ENCODE measurements at regions not wholly inside any gene's neighbourhood (a gene's known extent, or its start where the extent isn't known, plus 50 kb on each side); places are given as distances from the start of the nearest gene placed in this dataset.

DNA sequence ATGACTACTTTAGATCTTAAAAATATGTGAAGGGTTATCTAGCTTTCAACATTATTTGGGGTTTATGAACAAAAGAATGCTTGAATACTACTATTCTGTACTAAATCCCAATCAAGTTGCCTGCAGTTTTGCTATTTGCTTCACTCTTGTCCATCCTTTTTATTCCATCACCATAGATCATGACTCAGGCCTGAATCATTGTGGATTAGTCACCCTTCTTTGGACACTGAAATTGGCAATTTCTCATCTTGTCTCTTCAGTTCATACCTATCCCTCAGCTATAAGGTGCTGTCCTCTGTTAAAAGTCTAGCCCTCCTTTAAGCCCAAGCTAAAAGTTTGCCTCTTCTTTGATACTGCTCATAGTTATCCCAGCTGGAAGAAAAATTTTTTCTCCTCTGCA is 199.1 kb downstream of the CENPW start:
- H3K9ac ChIP-seq: no peak overlapping the region
- H3K4me1 ChIP-seq: no peaks in the 10 kb centered on the region
- H3K27me3 ChIP-seq: no peaks in the 10 kb centered on the region
- no peak overlapping the region for H3K27ac ChIP-seq
- H3K4me3 ChIP-seq: no peak overlapping the region
- H3K4me2 ChIP-seq: no peak overlapping the region
- H3K9me3 ChIP-seq: no peaks in the 10 kb centered on the region
- no peak for TF ChIP-seq Cebpa-rat (IDR thresholded peaks at IDR 0.05)
- H4K20me1 ChIP-seq: no peaks in the 10 kb centered on the region
- no peaks in the 10 kb centered on the region for H3K36me3 ChIP-seq

GRCh38 chr6:126540161-126540560 is 200.2 kb downstream of the CENPW start:
- H4K20me1 ChIP-seq: no peaks in the 10 kb centered on the region
- no peaks in the 10 kb centered on the region for H3K36me3 ChIP-seq
- H3K4me1 ChIP-seq: no peaks in the 10 kb centered on the region
- no peaks in the 10 kb centered on the region for H3K27me3 ChIP-seq
- H3K9me3 ChIP-seq: no peaks in the 10 kb centered on the region
- no peak overlapping the region for H3K4me2 ChIP-seq
- H3K27ac ChIP-seq: no peak overlapping the region
- no peak overlapping the region for H3K4me3 ChIP-seq
- no peak overlapping the region for H3K9ac ChIP-seq
- TF ChIP-seq Cebpa-rat (IDR thresholded peaks at IDR 0.05): no peak

- H3K4me2 ChIP-seq: no peak overlapping the region
- no peaks in the 10 kb centered on the region for H3K4me1 ChIP-seq
- H3K9ac ChIP-seq: no peak overlapping the region
- H3K27ac ChIP-seq: no peak overlapping the region
- no peak for TF ChIP-seq Cebpa-rat (IDR thresholded peaks at IDR 0.05)
- no peaks in the 10 kb centered on the region for H3K9me3 ChIP-seq
- H3K36me3 ChIP-seq: no peaks in the 10 kb centered on the region
- H3K27me3 ChIP-seq: no peaks in the 10 kb centered on the region
- H3K4me3 ChIP-seq: no peak overlapping the region
- no peaks in the 10 kb centered on the region for H4K20me1 ChIP-seq
Observed at GRCh38 chr6:126541806-126542491, 202.0 kb downstream of the CENPW start.

GRCh38 chr6:126546541-126547120 is 206.7 kb downstream of the CENPW start:
- H4K20me1 ChIP-seq: no peaks in the 10 kb centered on the region
- no peaks in the 10 kb centered on the region for H3K4me1 ChIP-seq
- no peak overlapping the region for H3K9ac ChIP-seq
- TF ChIP-seq Cebpa-rat (IDR thresholded peaks at IDR 0.05): no peak
- H3K36me3 ChIP-seq: no peaks in the 10 kb centered on the region
- no peaks in the 10 kb centered on the region for H3K27me3 ChIP-seq
- H3K4me3 ChIP-seq: no peak overlapping the region
- H3K27ac ChIP-seq: no peak overlapping the region
- no peak overlapping the region for H3K4me2 ChIP-seq
- no peaks in the 10 kb centered on the region for H3K9me3 ChIP-seq

- no peak overlapping the region for H3K4me2 ChIP-seq
- H3K4me1 ChIP-seq: no peaks in the 10 kb centered on the region
- no peak overlapping the region for H3K9ac ChIP-seq
- TF ChIP-seq Cebpa-rat (IDR thresholded peaks at IDR 0.05): no peak
- no peak overlapping the region for H3K27ac ChIP-seq
- no peaks in the 10 kb centered on the region for H3K9me3 ChIP-seq
- H4K20me1 ChIP-seq: no peaks in the 10 kb centered on the region
- no peaks in the 10 kb centered on the region for H3K27me3 ChIP-seq
- no peaks in the 10 kb centered on the region for H3K36me3 ChIP-seq
- no peak overlapping the region for H3K4me3 ChIP-seq
Observed at GRCh38 chr6:126548300-126548699, 208.4 kb downstream of the CENPW start.

GRCh38 chr6:126550323-126550722 is 210.4 kb downstream of the CENPW start:
- Histone ChIP-seq H3K4me3 (no peak overlapping the region), H3K9me3 (no peaks in the 10 kb centered on the region), H4K20me1 (no peaks in the 10 kb centered on the region), H3K27ac (no peak overlapping the region), H3K9ac (no peak overlapping the region), H3K36me3 (no peaks in the 10 kb centered on the region), H3K4me2 (no peak overlapping the region), H3K27me3 (no peaks in the 10 kb centered on the region), H3K4me1 (no peaks in the 10 kb centered on the region)
- no peak for TF ChIP-seq Cebpa-rat (IDR thresholded peaks at IDR 0.05)

DNA sequence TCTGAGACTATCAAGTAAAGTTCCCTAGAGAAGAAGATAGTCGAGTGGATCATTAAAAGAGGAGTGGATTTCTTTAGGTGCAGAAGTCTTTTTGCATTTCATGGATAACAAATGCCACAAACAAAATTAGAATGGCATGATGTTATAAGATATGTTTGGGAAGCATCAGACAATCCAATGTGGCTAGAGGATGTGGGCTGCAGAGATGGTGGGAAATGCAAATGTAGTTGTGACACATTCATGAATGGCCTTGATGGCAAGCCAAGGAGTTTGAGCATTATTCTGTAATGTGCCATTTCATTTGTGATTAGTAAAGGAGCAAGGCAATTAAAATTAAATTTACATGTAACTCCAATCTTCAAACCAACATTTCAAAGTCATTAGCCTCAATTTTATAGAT is 211.9 kb downstream of the CENPW start:
- no peak overlapping the region for H3K4me2 ChIP-seq
- TF ChIP-seq Cebpa-rat (IDR thresholded peaks at IDR 0.05): no peak
- no peaks in the 10 kb centered on the region for H3K9me3 ChIP-seq
- no peaks in the 10 kb centered on the region for H4K20me1 ChIP-seq
- H3K36me3 ChIP-seq: no peaks in the 10 kb centered on the region
- H3K27me3 ChIP-seq: no peaks in the 10 kb centered on the region
- no peak overlapping the region for H3K4me3 ChIP-seq
- H3K4me1 ChIP-seq: no peaks in the 10 kb centered on the region
- H3K27ac ChIP-seq: no peak overlapping the region
- no peak overlapping the region for H3K9ac ChIP-seq

DNA sequence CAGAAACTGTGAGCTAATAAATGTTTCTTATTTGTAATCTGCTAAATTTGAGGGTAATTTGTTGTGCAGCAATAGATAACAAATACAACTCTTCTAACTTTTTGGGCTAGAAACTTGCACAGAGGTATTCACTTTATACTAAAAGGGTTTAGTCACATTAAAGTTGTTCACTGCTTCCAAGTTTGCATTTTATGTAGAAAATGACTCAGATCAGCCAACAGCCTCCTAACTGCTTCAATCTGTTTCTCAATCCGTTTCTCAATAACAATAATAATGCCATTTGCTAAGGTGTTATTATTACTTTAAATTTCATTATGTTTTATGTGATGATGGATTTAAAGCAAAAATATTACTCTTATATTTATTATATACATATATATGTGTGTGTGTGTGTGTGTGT is 213.9 kb downstream of the CENPW start:
- H3K27ac ChIP-seq: no peak overlapping the region
- H3K27me3 ChIP-seq: no peaks in the 10 kb centered on the region
- H3K9me3 ChIP-seq: no peaks in the 10 kb centered on the region
- no peak overlapping the region for H3K4me2 ChIP-seq
- no peaks in the 10 kb centered on the region for H3K4me1 ChIP-seq
- no peak for TF ChIP-seq Cebpa-rat (IDR thresholded peaks at IDR 0.05)
- H3K9ac ChIP-seq: no peak overlapping the region
- H3K36me3 ChIP-seq: no peaks in the 10 kb centered on the region
- H3K4me3 ChIP-seq: no peak overlapping the region
- H4K20me1 ChIP-seq: no peaks in the 10 kb centered on the region

- Histone ChIP-seq H3K9ac (no peak overlapping the region), H3K27me3 (no peaks in the 10 kb centered on the region), H4K20me1 (no peaks in the 10 kb centered on the region), H3K36me3 (no peaks in the 10 kb centered on the region), H3K4me3 (no peak overlapping the region), H3K27ac (no peak overlapping the region), H3K4me2 (no peak overlapping the region), H3K4me1 (no peaks in the 10 kb centered on the region), H3K9me3 (no peaks in the 10 kb centered on the region)
- TF ChIP-seq Cebpa-rat (IDR thresholded peaks at IDR 0.05): no peak
Observed at GRCh38 chr6:126570507-126570906, 230.6 kb downstream of the CENPW start.

GRCh38 chr6:126574301-126574700 is 234.4 kb downstream of the CENPW start:
- H3K27ac ChIP-seq: no peak overlapping the region
- no peaks in the 10 kb centered on the region for H3K9me3 ChIP-seq
- no peaks in the 10 kb centered on the region for H3K4me1 ChIP-seq
- no peaks in the 10 kb centered on the region for H4K20me1 ChIP-seq
- no peak overlapping the region for H3K4me2 ChIP-seq
- no peaks in the 10 kb centered on the region for H3K36me3 ChIP-seq
- no peak for TF ChIP-seq Cebpa-rat (IDR thresholded peaks at IDR 0.05)
- no peaks in the 10 kb centered on the region for H3K27me3 ChIP-seq
- H3K9ac ChIP-seq: no peak overlapping the region
- no peak overlapping the region for H3K4me3 ChIP-seq

Data from BLaER1 (cell line).